Loucy (cell line): ENCODE measurements at regions not wholly inside any gene's neighbourhood (a gene's known extent, or its start where the extent isn't known, plus 50 kb on each side); places are given as distances from the start of the nearest gene placed in this dataset.

ENCODE experiments used
- CTCF ChIP-seq: fragments of 200-600 bp; sonication (generic); conservative IDR thresholded peaks from 2 replicates; pipeline ENCODE4 v1.5.1; 2014; ENCODE audit warnings: mild to moderate bottlenecking, antibody characterized with exemption, low read length
- EZH2phosphoT487 ChIP-seq: fragments of 200-600 bp; IDR thresholded peaks from 2 replicates; pipeline ENCODE4 v1.6.1; 2018; ENCODE audit warnings: antibody characterized with exemption, mild to moderate bottlenecking, moderate library complexity, borderline replicate concordance

GRCh38 chr4:110970642-110971041, 347.8 kb upstream of the PITX2 start:
- TF ChIP-seq EZH2phosphoT487 (no peak), CTCF (peak; percentile 79)
